ENCODE measurements at regions not wholly inside any gene's neighbourhood (a gene's known extent, or its start where the extent isn't known, plus 50 kb on each side); places are given as distances from the start of the nearest gene placed in this dataset.
"Not testable (repeated sequence)": the region's sequence is repeated elsewhere in the genome, so short reads cannot be mapped to it uniquely, and the experiment has no call there.

GRCh38 chr6:60843175-60843982, 1442.6 kb downstream of the KHDRBS2 start:
- H3K36me3 ChIP-seq (ENCODE audit: control insufficient read depth in 2 of 4, insufficient read depth in 4 of 4, low read length in 3 of 4); H4K5ac ChIP-seq (ENCODE audit: insufficient read length, low read depth, low read length); H3K23me2 ChIP-seq (ENCODE audit: low read depth, low read length); H4K20me1 ChIP-seq (replicated peaks in 1 of 2; ENCODE audit: control insufficient read depth in 1 of 2, insufficient read depth in 2 of 2, low read length in 2 of 2); POLR2A ChIA-PET (ENCODE audit: partially characterized antibody); H3K27ac ChIP-seq (ENCODE audit: low read depth, low read length); H2BK15ac ChIP-seq (ENCODE audit: low read length); H2AK5ac ChIP-seq (ENCODE audit: low read depth, low read length); H4K91ac ChIP-seq (replicated peaks; ENCODE audit: insufficient read length, low read length); H3K18ac ChIP-seq (ENCODE audit: extremely low read depth, low read length); H4K8ac ChIP-seq (ENCODE audit: extremely low read depth, insufficient read depth, low read length); DNase-seq (ENCODE audit: low read depth in 1 of 2, low spot score in 2 of 2); H3K79me1 ChIP-seq (ENCODE audit: low read depth, low read length); H3K4me3 ChIP-seq (ENCODE audit: extremely low read depth in 1 of 4, insufficient read depth in 2 of 4, low read depth in 3 of 4, low read length in 4 of 4); H3K56ac ChIP-seq (replicated peaks; ENCODE audit: insufficient read length, low read depth, low read length); H2AFZ ChIP-seq (ENCODE audit: low read length); H2BK5ac ChIP-seq (ENCODE audit: low read depth, low read length); FAIRE-seq; H3K27me3 ChIP-seq (replicated peaks in 1 of 4; ENCODE audit: control insufficient read depth in 3 of 4, extremely low read depth in 1 of 4, insufficient read depth in 3 of 4, low read length in 3 of 4); H2BK12ac ChIP-seq (ENCODE audit: low read depth, low read length); H3K4me2 ChIP-seq (ENCODE audit: insufficient read depth in 1 of 2, low read depth in 2 of 2, low read length in 2 of 2); H3K4me1 ChIP-seq (replicated peaks in 1 of 4; ENCODE audit: control insufficient read depth in 3 of 4, insufficient read depth in 4 of 4, low read length in 3 of 4); H3K4ac ChIP-seq (replicated peaks; ENCODE audit: insufficient read length, low read depth, low read length); CTCF ChIA-PET (ENCODE audit: partially characterized antibody); H3K14ac ChIP-seq (ENCODE audit: insufficient read length); H3K9me3 ChIP-seq (ENCODE audit: insufficient read depth in 2 of 2, low read depth in 1 of 2, low read length in 1 of 2); H3K9ac ChIP-seq (replicated peaks in 1 of 4; ENCODE audit: extremely low read depth in 1 of 4, low read depth in 3 of 4, low read length in 3 of 4); H3K79me2 ChIP-seq (ENCODE audit: control insufficient read depth in 1 of 2, insufficient read depth in 2 of 2, low read length in 2 of 2); H3K23ac ChIP-seq (ENCODE audit: insufficient read length); H2BK120ac ChIP-seq (replicated peaks; ENCODE audit: low read depth, low read length): not testable (repeated sequence)
- TF ChIP-seq RAD21 (IDR thresholded peaks at IDR 0.05 in 1 of 2, conservative IDR thresholded peaks at IDR 0.05 in 1 of 2; ENCODE audit: low read depth in 2 of 2, low read length in 2 of 2) (peak in 1 of 2 experiments; percentile 25; a peak in 1 of 4 replicates), CTCF (IDR thresholded peaks at IDR 0.05; ENCODE audit: control extremely low read depth in 1 of 3, insufficient read depth in 1 of 3, low read depth in 1 of 3, low read length in 3 of 3) (peak; percentile 11 to 28 (median 15); a peak in 2 of 4 replicates)
- 32% methylated on average over 3 of the region's 3 CpGs; no CpG with 5 or more reads in 1 of the 2 experiments for WGBS, 2 experiments (ENCODE audit: extremely low coverage in 1 of 2, insufficient coverage in 1 of 2, insufficient read length in 1 of 2, insufficient replicate concordance in 2 of 2, low coverage in 1 of 2, low lambda C conversion rate in 2 of 2, missing lambda C conversion rate in 1 of 2)
- H2BK20ac ChIP-seq (ENCODE audit: low read length): 0 out of 2 replicates have a peak overlapping the region, but pooled peaks have one; percentile 48

Data from H1 (cell line).